ENCODE measurements at regions not wholly inside any gene's neighbourhood (a gene's known extent, or its start where the extent isn't known, plus 50 kb on each side); places are given as distances from the start of the nearest gene placed in this dataset.

DNA sequence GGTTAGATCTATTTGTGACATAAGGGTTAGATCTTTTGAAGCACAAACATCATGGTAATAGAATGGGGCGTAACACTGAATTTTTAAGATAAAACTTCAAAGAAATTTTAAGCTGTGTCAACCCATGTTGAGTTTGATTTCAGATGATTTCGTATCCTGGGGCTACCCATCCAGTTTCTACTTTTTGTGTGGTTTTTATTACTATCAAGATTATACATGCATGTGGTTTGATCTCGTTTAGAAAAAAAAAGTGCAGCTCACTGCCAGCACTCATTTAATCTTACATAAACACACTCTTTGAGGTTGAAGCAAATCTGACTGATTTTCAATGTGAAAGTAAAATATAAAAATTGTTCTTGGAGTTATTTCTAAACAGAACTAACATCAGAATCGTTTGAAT, 140.8 kb upstream of the GRB10 start:
- Mint-ChIP-seq H3K4me3 (ENCODE audit: unreplicated experiment) (no peak overlapping the region), H3K27me3 (ENCODE audit: low read depth) (peaks cover 11% of the 10 kb centered on the region), H3K9me3 (ENCODE audit: low read depth) (peaks cover 2% of the 10 kb centered on the region), H3K4me1 (ENCODE audit: low read depth) (no peaks in the 10 kb centered on the region), H3K27ac (ENCODE audit: unreplicated experiment) (no peak overlapping the region), H3K36me3 (ENCODE audit: low read depth) (no peaks in the 10 kb centered on the region)
- no peak for DNase-seq (ENCODE audit: low spot score)
- TF ChIP-seq, protein P1, sequence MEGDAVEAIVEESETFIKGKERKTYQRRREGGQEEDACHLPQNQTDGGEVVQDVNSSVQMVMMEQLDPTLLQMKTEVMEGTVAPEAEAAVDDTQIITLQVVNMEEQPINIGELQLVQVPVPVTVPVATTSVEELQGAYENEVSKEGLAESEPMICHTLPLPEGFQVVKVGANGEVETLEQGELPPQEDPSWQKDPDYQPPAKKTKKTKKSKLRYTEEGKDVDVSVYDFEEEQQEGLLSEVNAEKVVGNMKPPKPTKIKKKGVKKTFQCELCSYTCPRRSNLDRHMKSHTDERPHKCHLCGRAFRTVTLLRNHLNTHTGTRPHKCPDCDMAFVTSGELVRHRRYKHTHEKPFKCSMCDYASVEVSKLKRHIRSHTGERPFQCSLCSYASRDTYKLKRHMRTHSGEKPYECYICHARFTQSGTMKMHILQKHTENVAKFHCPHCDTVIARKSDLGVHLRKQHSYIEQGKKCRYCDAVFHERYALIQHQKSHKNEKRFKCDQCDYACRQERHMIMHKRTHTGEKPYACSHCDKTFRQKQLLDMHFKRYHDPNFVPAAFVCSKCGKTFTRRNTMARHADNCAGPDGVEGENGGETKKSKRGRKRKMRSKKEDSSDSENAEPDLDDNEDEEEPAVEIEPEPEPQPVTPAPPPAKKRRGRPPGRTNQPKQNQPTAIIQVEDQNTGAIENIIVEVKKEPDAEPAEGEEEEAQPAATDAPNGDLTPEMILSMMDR (IDR thresholded peaks at IDR 0.05), result no peak

DNA sequence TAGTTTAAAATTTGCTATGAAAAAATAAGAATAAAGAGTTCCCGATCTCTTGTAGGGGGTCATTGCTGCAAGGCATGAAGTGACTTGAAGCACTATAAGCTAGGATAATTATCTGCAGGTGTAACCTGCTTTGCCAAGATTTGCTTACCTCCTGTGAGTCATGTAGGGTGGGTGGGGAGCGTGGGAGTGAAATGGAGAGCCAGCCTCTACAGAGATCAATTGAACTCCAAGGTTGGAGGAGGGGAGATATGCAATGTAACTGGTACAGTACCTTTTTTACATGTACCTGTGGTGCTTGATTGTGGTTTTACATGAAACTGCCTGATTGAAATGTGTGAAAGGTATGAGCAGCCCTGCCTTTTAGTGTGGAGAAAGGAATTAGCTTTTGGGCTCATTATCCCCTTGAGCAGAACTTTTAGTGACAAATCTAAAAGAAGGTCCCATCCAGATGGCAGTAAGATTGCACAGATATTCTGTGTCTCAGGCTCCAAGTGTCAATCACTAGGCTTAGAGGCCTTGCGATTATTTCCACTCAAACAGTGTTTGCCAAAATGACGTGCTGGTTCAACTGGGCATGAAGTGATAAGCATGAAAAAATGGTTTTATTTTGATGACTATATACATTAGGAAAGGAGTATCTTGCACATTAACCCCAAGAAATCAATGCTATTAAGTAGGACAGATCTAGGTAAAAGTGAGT, 138.6 kb upstream of the GRB10 start:
- Mint-ChIP-seq H3K4me1 (ENCODE audit: low read depth) (no peaks in the 10 kb centered on the region), H3K27me3 (ENCODE audit: low read depth) (peaks cover 13% of the 10 kb centered on the region), H3K27ac (ENCODE audit: unreplicated experiment) (no peak overlapping the region), H3K36me3 (ENCODE audit: low read depth) (no peaks in the 10 kb centered on the region), H3K9me3 (ENCODE audit: low read depth) (no peaks in the 10 kb centered on the region), H3K4me3 (ENCODE audit: unreplicated experiment) (no peak overlapping the region)
- no peak for DNase-seq (ENCODE audit: low spot score)
- TF ChIP-seq, protein P1 (IDR thresholded peaks at IDR 0.05), result no peak

DNA sequence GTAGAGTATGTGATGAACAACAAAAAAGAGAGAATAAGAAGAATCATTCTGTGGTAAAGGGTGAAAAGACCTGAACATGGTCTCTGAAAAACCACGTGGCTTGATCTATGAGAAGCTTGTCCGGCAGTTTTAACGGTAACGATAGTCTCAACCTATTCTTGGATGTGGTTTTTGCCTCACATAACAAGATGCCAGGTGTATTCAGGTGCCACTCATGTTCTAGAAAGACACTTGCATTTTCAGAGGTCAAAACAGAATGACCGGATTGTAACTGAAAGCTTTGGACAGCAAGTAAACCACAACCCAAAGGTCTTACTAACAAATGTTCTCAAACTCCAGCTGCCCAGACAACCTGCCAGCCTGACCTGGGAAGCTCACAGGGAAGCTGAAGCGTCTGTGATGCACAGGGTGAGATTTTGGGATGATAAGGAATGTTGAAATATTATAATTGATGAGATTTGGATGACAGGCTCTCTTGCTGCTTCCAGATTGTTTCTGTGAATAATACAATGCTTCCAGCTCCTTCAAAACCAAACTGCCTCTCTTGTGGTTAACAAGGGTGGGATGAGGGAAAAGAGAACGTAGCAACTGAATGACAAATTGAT, 137.4 kb upstream of the GRB10 start:
- no peak overlapping the region for H3K4me3 Mint-ChIP-seq (ENCODE audit: unreplicated experiment)
- H3K9me3 Mint-ChIP-seq (ENCODE audit: low read depth), result no peaks in the 10 kb centered on the region
- TF ChIP-seq, protein P1 (IDR thresholded peaks at IDR 0.05), result no peak
- DNase-seq (ENCODE audit: low spot score), result no peak
- peaks cover 4% of the 10 kb centered on the region for H3K4me1 Mint-ChIP-seq (ENCODE audit: low read depth)
- H3K27me3 Mint-ChIP-seq (ENCODE audit: low read depth), result peaks cover 13% of the 10 kb centered on the region
- no peak overlapping the region for H3K27ac Mint-ChIP-seq (ENCODE audit: unreplicated experiment)
- H3K36me3 Mint-ChIP-seq (ENCODE audit: low read depth), result no peaks in the 10 kb centered on the region

DNA sequence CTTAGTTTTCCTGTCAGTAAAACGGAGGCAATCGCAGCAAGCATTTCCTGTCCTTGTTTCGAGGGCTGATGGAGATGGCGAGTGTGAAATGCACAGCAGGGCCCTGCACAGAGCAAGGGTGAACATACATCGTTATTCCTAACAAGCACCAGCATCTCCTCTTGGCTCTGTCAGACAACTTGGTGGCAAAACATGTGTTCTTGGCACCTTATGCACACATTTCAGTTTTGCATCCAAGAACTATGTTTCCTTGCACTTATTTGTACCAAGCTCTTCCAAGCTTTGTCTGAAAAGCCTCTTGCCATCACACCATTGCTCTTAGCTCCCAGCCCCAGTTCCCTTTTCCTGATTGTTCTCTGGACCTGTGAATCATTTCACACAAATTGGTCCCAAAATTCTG, 132.9 kb upstream of the GRB10 start:
- no peaks in the 10 kb centered on the region for H3K36me3 Mint-ChIP-seq (ENCODE audit: low read depth)
- no peak overlapping the region for H3K4me3 Mint-ChIP-seq (ENCODE audit: unreplicated experiment)
- TF ChIP-seq, protein P1 (IDR thresholded peaks at IDR 0.05), result no peak
- H3K27me3 Mint-ChIP-seq (ENCODE audit: low read depth), result peaks cover 13% of the 10 kb centered on the region
- no peak for DNase-seq (ENCODE audit: low spot score)
- no peak overlapping the region for H3K27ac Mint-ChIP-seq (ENCODE audit: unreplicated experiment)
- H3K9me3 Mint-ChIP-seq (ENCODE audit: low read depth), result no peaks in the 10 kb centered on the region
- peaks cover 4% of the 10 kb centered on the region for H3K4me1 Mint-ChIP-seq (ENCODE audit: low read depth)

DNA sequence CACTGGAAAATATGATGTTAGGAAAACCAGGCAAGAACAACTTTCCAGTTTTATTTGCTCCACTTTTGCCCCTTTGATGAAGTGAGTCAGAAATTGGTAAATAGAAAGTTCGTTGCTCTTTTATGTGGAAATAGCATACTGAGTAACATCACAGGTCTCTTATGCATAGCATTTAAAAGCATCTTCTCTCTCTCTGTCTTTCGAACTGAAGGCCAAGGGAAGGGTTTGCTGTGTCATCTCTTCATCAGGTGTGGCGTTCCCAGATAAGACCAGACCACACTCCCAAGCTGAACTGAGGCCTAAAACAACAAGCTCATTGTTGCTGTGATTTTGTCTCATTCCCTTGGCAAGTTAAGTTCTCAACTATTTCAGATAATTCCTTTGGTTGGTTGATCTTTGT, 131.8 kb upstream of the GRB10 start:
- no peak for DNase-seq (ENCODE audit: low spot score)
- TF ChIP-seq, protein P1 (IDR thresholded peaks at IDR 0.05), result no peak
- no peak overlapping the region for H3K27ac Mint-ChIP-seq (ENCODE audit: unreplicated experiment)
- H3K4me1 Mint-ChIP-seq (ENCODE audit: low read depth), result peaks cover 4% of the 10 kb centered on the region
- H3K27me3 Mint-ChIP-seq (ENCODE audit: low read depth), result peaks cover 9% of the 10 kb centered on the region
- H3K9me3 Mint-ChIP-seq (ENCODE audit: low read depth), result peaks cover 3% of the 10 kb centered on the region
- no peak overlapping the region for H3K4me3 Mint-ChIP-seq (ENCODE audit: unreplicated experiment)
- no peaks in the 10 kb centered on the region for H3K36me3 Mint-ChIP-seq (ENCODE audit: low read depth)
